ENCODE measurements at regions not wholly inside any gene's neighbourhood (a gene's known extent, or its start where the extent isn't known, plus 50 kb on each side); places are given as distances from the start of the nearest gene placed in this dataset.
"Not testable (repeated sequence)": the region's sequence is repeated elsewhere in the genome, so short reads cannot be mapped to it uniquely, and the experiment has no call there.

GRCh38 chr20:1810572-1810925 lies 84.7 kb upstream of the SIRPA start:
- no peak for DNase-seq

GRCh38 chr20:1809611-1810510 lies 85.3 kb upstream of the SIRPA start:
- DNase-seq: no peak

GRCh38 chr20:1809131-1809572 lies 86.1 kb upstream of the SIRPA start:
- no peak for DNase-seq

GRCh38 chr20:1808101-1808500 lies 87.1 kb upstream of the SIRPA start:
- DNase-seq: no peak

GRCh38 chr20:1807394-1807793 lies 87.8 kb upstream of the SIRPA start:
- DNase-seq: no peak

- no peak for DNase-seq
These were observed 88.8 kb upstream of the SIRPA start for GRCh38 chr20:1806456-1806855.

GRCh38 chr20:1805816-1806215 lies 89.4 kb upstream of the SIRPA start:
- DNase-seq: no peak

- no peak for DNase-seq
These were observed 90.0 kb upstream of the SIRPA start for GRCh38 chr20:1805161-1805581.

GRCh38 chr20:1804554-1804956 lies 90.7 kb upstream of the SIRPA start:
- DNase-seq: no peak

GRCh38 chr20:1803932-1804501 lies 91.2 kb upstream of the SIRPA start:
- no peak for DNase-seq

GRCh38 chr20:1803061-1803931 lies 91.9 kb upstream of the SIRPA start:
- peak; percentile 6 to 44 for DNase-seq

GRCh38 chr20:1802385-1803060 lies 92.7 kb upstream of the SIRPA start:
- DNase-seq: peak; percentile 40 to 58

GRCh38 chr20:1801929-1802306 lies 93.3 kb upstream of the SIRPA start:
- peak in 1 of 2 donors; percentile 2 for DNase-seq

GRCh38 chr20:1801225-1801928 lies 93.8 kb upstream of the SIRPA start:
- peak in 1 of 2 donors; percentile 2 for DNase-seq

- no peak for DNase-seq
These were observed 94.4 kb upstream of the SIRPA start for GRCh38 chr20:1800777-1801176.

GRCh38 chr20:1800180-1800579 lies 95.0 kb upstream of the SIRPA start:
- DNase-seq: no peak

GRCh38 chr20:1799746-1800145 lies 95.5 kb upstream of the SIRPA start:
- DNase-seq: not testable (repeated sequence)

GRCh38 chr20:1798982-1799381 lies 96.2 kb upstream of the SIRPA start:
- no peak for DNase-seq

GRCh38 chr20:1793821-1794220 lies 101.4 kb upstream of the SIRPA start:
- DNase-seq: no peak

- no peak for DNase-seq
These were observed 102.9 kb upstream of the SIRPA start for GRCh38 chr20:1792274-1792673.

GRCh38 chr20:1790386-1790785 lies 104.8 kb upstream of the SIRPA start:
- DNase-seq: no peak

GRCh38 chr20:1788044-1788443 lies 107.2 kb upstream of the SIRPA start:
- DNase-seq: no peak
